Upper lobe of left lung (tissue), 6 donors: ENCODE measurements at regions not wholly inside any gene's neighbourhood (a gene's known extent, or its start where the extent isn't known, plus 50 kb on each side); places are given as distances from the start of the nearest gene placed in this dataset.

Experiments
- ATAC-seq, 2 donors: fragments of 200-7000 bp; cut with Tn5 transposase; one replicate each; pipeline ENCODE4 v1.9.1; 2022; ENCODE audit warnings: mild to moderate bottlenecking in 2 of 2, moderate library complexity in 2 of 2; ENCODE audit not compliant: low FRiP score in 2 of 2
- DNase-seq, 2 donors: peaks; one replicate each; pipeline ENCODE4 v3.0.0-alpha.2; 2019 to 2020
- H3K27ac ChIP-seq, 4 donors: fragments of 200-600 bp; sonication (generic); one replicate each; pipeline ENCODE4 v1.5.1; 2016 to 2019
- H3K27me3 ChIP-seq, 4 donors: fragments of 200-600 bp; sonication (generic); one replicate each; pipeline ENCODE4 v1.5.1; 2017 to 2019
- H3K36me3 ChIP-seq, 4 donors: fragments of 200-600 bp; sonication (generic); one replicate each; pipeline ENCODE4 v1.5.1; 2016 to 2019
- H3K4me1 ChIP-seq, 4 donors: fragments of 200-600 bp; sonication (generic); one replicate each; pipeline ENCODE4 v1.5.1; 2018 to 2019
- H3K4me3 ChIP-seq, 4 donors: fragments of 200-600 bp; sonication (generic); one replicate each; pipeline ENCODE4 v1.5.1; 2017 to 2019; ENCODE audit warnings: mild to moderate bottlenecking in 2 of 4, moderate library complexity in 1 of 4
- H3K9me3 ChIP-seq, 4 donors: fragments of 200-600 bp; sonication (generic); one replicate each; pipeline ENCODE4 v1.5.1; 2018 to 2019
- CTCF ChIP-seq, 6 experiments: fragments of 450-650 bp in 4 of 6; fragments of 200-600 bp in 2 of 6; sonication (generic) in 2 of 6; IDR thresholded peaks; one replicate each; pipeline ENCODE4 v1.5.1; 2016 to 2019; ENCODE audit warnings: antibody characterized with exemption in 6 of 6
- EP300 ChIP-seq, 4 donors: sonication (generic); formaldehyde crosslinking; IDR thresholded peaks; one replicate each; pipeline ENCODE4 v1.5.1; 2017; ENCODE audit warnings: antibody characterized with exemption in 4 of 4, control low read depth in 2 of 4
- POLR2A ChIP-seq, 4 donors: fragments of 450-650 bp; IDR thresholded peaks; one replicate each; pipeline ENCODE4 v1.5.1; 2016 to 2017; ENCODE audit warnings: antibody characterized with exemption in 4 of 4, mild to moderate bottlenecking in 2 of 4
- POLR2AphosphoS5 ChIP-seq, 2 donors: sonication (generic); formaldehyde crosslinking; IDR thresholded peaks; one replicate each; pipeline ENCODE4 v1.5.1; 2017; ENCODE audit warnings: antibody characterized with exemption in 2 of 2
- WGBS, 2 donors: methylation state at CpG; one replicate each; pipeline ENCODE4 v1.1.5; 2017 to 2018; 5-methylcytosine and 5-hydroxymethylcytosine counted together
- donor health status: DM: no; HTN: no; CAD: no; lungs with moderate emphysema.
- donor health status: DM: no; HTN: yes; CAD: no; lungs with severe emphysema.

- no peak for DNase-seq
- Histone ChIP-seq H3K9me3 (no peaks in the 10 kb centered on the region), H3K36me3 (no peaks in the 10 kb centered on the region), H3K4me3 (no peak overlapping the region), H3K27ac (no peak overlapping the region), H3K4me1 (no peaks in the 10 kb centered on the region), H3K27me3 (no peaks in the 10 kb centered on the region)
- ATAC-seq: no peak
- WGBS, 2 donors: 88 to 92% methylated on average over 6 of the region's 6 CpGs
- no peak for TF ChIP-seq POLR2AphosphoS5 (IDR thresholded peaks at IDR 0.05)
- no peak for TF ChIP-seq CTCF (IDR thresholded peaks at IDR 0.05)
- TF ChIP-seq EP300 (IDR thresholded peaks at IDR 0.05): no peak
- TF ChIP-seq POLR2A (IDR thresholded peaks at IDR 0.05): no peak
Measured at GRCh38 chr7:110397927-110398660, 692.8 kb upstream of the LRRN3 start.

GRCh38 chr7:110399421-110399820, 691.5 kb upstream of the LRRN3 start:
- ATAC-seq: no peak
- no peak for DNase-seq
- Histone ChIP-seq H3K4me1 (no peaks in the 10 kb centered on the region), H3K36me3 (no peaks in the 10 kb centered on the region), H3K4me3 (no peak overlapping the region), H3K27me3 (no peaks in the 10 kb centered on the region), H3K9me3 (no peaks in the 10 kb centered on the region), H3K27ac (no peak overlapping the region)
- TF ChIP-seq POLR2AphosphoS5 (IDR thresholded peaks at IDR 0.05) (no peak), EP300 (IDR thresholded peaks at IDR 0.05) (no peak), CTCF (IDR thresholded peaks at IDR 0.05) (no peak), POLR2A (IDR thresholded peaks at IDR 0.05) (no peak)
- 73 to 75% methylated on average over 2 of the region's 2 CpGs for WGBS, 2 donors

GRCh38 chr7:110400411-110400810, 690.5 kb upstream of the LRRN3 start:
- no peak overlapping the region for H3K27ac ChIP-seq
- DNase-seq (no peak), ATAC-seq (no peak)
- WGBS, 2 donors: 43 to 49% methylated on average over 2 of the region's 2 CpGs
- H3K9me3 ChIP-seq: no peaks in the 10 kb centered on the region
- H3K4me1 ChIP-seq: no peaks in the 10 kb centered on the region
- H3K27me3 ChIP-seq: no peaks in the 10 kb centered on the region
- H3K4me3 ChIP-seq: no peak overlapping the region
- no peaks in the 10 kb centered on the region for H3K36me3 ChIP-seq
- TF ChIP-seq CTCF (IDR thresholded peaks at IDR 0.05) (no peak), EP300 (IDR thresholded peaks at IDR 0.05) (no peak), POLR2A (IDR thresholded peaks at IDR 0.05) (no peak), POLR2AphosphoS5 (IDR thresholded peaks at IDR 0.05) (no peak)

GRCh38 chr7:110407242-110407641, 683.7 kb upstream of the LRRN3 start:
- Histone ChIP-seq H3K9me3 (no peaks in the 10 kb centered on the region), H3K36me3 (no peaks in the 10 kb centered on the region), H3K4me1 (no peaks in the 10 kb centered on the region), H3K4me3 (no peak overlapping the region), H3K27ac (no peak overlapping the region), H3K27me3 (no peaks in the 10 kb centered on the region)
- DNase-seq: no peak
- no peak for ATAC-seq
- no peak for TF ChIP-seq POLR2A (IDR thresholded peaks at IDR 0.05)
- TF ChIP-seq EP300 (IDR thresholded peaks at IDR 0.05): no peak
- no peak for TF ChIP-seq POLR2AphosphoS5 (IDR thresholded peaks at IDR 0.05)
- TF ChIP-seq CTCF (IDR thresholded peaks at IDR 0.05): no peak
- 48% methylated on average over 3 of the region's 3 CpGs for WGBS, 2 donors

- H3K4me3 ChIP-seq: no peak overlapping the region
- 0 to 49% methylated on average over 1 of the region's 1 CpG for WGBS, 2 donors
- DNase-seq: no peak
- H3K9me3 ChIP-seq: no peaks in the 10 kb centered on the region
- H3K27me3 ChIP-seq: no peaks in the 10 kb centered on the region
- no peak overlapping the region for H3K27ac ChIP-seq
- no peaks in the 10 kb centered on the region for H3K4me1 ChIP-seq
- no peak for ATAC-seq
- TF ChIP-seq CTCF (IDR thresholded peaks at IDR 0.05): no peak
- no peak for TF ChIP-seq POLR2A (IDR thresholded peaks at IDR 0.05)
- no peak for TF ChIP-seq EP300 (IDR thresholded peaks at IDR 0.05)
- TF ChIP-seq POLR2AphosphoS5 (IDR thresholded peaks at IDR 0.05): no peak
- no peaks in the 10 kb centered on the region for H3K36me3 ChIP-seq
Measured at GRCh38 chr7:110407706-110408105, 683.2 kb upstream of the LRRN3 start.
